T-helper 1 cell treated with Interleukin-12 subunit alpha and Interleukin-12 subunit beta and Interleukin-4 antibody, amounts not matched to agents 30 ng/mL and 1 ng/mL, for 36 hours (primary cell): ENCODE measurements at regions not wholly inside any gene's neighbourhood (a gene's known extent, or its start where the extent isn't known, plus 50 kb on each side); places are given as distances from the start of the nearest gene placed in this dataset.
"Not testable (repeated sequence)": the region's sequence is repeated elsewhere in the genome, so short reads cannot be mapped to it uniquely, and the experiment has no call there.

Experiments used
- intact Hi-C: fragments of 100-400 bp; cut with micrococcal nuclease; formaldehyde crosslinking; loops from one replicate; pipeline ENCODE4 v1.15.1; 2024

- intact Hi-C loops: not testable (repeated sequence)
These were observed 1281.3 kb upstream of the TMEM132C start for GRCh38 chr12:126985663-126986062.

GRCh38 chr12:126989532-126989931, 1277.4 kb upstream of the TMEM132C start:
- intact Hi-C loops: no loop called here

DNA sequence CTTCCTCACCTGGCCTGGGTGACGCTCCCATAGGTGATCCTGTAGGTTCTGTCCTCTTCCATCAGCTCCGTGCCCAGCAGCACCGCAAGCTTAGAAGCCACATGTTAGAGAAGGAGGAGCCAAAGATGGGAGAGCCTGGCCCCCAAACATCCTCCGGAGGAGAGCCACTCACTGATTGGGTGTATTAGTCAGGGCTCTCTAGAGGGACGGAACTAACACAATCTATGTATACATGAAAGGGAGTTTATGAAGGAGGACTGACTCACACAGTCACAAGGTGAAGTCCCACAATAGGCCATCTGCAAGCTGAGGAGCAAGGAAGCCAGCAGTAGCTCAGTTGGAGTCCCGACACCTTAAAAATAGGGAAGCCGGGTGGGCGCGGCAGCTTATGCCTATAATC, 1273.1 kb upstream of the TMEM132C start:
- intact Hi-C loops: no loop called here

- intact Hi-C loops: no loop called here
These were observed 1272.4 kb upstream of the TMEM132C start for GRCh38 chr12:126994599-126994998.

DNA sequence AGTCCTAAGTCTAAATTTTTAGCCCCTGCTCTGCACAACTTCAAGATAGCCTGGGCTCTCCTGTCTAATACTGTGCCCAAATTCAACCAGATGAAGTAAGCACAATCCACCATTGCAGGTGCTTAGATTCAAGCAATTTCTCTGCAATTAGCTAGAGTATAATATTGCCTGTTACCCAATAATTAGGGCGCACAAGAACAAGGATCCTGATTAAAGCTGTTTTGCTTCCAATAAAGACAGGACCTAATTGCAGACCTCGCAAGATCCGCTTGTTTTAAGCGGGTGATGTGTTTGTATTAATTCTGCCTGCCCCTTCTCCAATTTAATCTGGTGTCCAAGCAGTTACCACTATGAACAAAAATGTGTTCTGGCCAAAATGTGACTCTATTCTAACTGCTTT, 1268.9 kb upstream of the TMEM132C start:
- intact Hi-C loops: no loop called here

DNA sequence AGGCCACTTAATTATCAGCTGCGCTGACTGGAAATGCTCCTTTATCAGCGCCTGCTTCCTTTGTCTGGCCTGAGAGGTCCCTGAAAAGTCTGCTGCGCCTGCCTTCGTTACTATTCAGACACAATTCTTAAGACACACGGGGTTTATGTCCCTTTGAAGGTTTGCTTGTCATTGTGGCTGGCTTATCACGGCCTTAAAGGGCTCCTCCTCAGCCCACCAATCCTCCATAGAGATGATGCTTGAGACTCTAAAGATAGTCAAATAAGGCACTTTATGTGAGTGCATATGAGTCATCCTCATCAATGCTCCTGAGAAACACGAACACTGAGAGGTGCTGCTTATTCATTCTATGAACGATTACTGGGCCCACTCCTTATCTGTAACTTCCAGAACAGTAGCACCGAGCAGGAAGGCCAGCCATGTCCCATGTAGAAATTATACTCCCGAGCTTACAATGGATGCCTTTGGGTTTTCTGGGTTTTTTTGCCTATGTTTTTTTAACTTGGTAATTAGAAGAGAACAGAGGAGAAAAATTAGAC, 1268.2 kb upstream of the TMEM132C start:
- intact Hi-C loops: no loop called here

DNA sequence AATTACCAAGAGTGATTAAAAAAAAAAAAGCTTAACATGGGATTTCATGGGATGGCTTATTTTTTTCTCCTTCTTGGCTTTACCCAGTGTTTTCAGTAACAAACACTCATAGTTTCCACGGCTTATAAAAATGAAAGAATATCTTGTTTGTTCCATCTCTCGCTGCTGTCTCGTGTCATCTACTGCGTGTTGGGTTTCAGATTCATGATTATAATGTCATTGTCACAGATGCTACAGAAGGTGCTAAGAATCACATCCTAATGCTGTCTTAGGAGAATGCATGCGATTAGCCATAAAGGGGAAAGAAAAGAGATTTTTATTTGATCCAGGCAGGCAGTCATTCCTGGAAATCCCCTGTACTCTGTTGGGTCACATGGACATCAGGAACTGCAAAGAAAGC, 1267.6 kb upstream of the TMEM132C start:
- intact Hi-C loops: no loop called here

- intact Hi-C loops: no loop called here
These were observed 1261.6 kb upstream of the TMEM132C start for GRCh38 chr12:127005406-127005805.

DNA sequence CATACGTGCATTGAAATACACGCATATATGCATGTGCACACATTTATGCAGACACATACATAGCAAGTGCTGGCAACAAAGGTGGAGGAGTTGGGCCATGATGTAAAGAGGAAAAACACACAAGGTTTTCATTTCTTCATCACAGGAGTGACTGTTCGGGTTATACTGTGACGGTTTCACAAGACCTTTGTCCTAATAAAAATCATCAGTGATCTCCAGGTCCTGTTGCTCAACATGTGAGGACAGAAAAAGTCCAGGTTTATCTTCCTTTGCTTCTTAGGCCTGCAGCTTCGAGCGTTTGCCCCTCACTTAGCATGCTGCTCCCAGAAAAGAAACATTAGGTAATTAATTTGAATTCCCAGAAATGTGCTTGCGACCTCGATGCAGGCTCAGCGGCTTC, 1260.0 kb upstream of the TMEM132C start:
- intact Hi-C loops: no loop called here

GRCh38 chr12:127008755-127009403, 1258.1 kb upstream of the TMEM132C start:
- intact Hi-C loops: no loop called here

- intact Hi-C loops: loop anchor here (10.0 kb wide), 1 partner anchor 827 kb away; no protein-coding TSS in a partner anchor
These were observed 1254.9 kb upstream of the TMEM132C start for GRCh38 chr12:127012109-127012508.

DNA sequence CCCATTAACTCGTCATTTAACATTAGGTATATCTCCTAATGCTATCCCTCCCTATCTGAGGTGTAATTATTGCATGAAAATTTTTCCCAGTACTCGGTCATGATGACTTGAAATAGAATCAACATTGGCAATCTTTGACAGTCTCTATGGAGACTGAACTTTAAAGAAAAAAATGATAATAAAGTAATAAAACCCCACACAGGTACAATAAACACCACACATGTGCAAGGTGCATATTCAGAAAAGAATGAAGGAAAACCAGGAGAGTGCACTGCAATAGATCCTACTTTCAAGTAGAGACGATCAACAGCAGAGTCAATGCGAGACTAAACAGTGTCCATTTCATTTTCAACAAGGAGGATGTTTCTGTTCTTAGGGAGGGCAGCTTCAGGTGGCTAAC, 1253.8 kb upstream of the TMEM132C start:
- intact Hi-C loops: loop anchor here (10.0 kb wide), 1 partner anchor 828 kb away; no protein-coding TSS in a partner anchor

GRCh38 chr12:127014079-127014478, 1252.9 kb upstream of the TMEM132C start:
- intact Hi-C loops: loop anchor here (10.0 kb wide), 1 partner anchor 829 kb away; no protein-coding TSS in a partner anchor

- intact Hi-C loops: no loop called here
These were observed 1242.2 kb upstream of the TMEM132C start for GRCh38 chr12:127024791-127025190.

GRCh38 chr12:127025545-127025944, 1241.4 kb upstream of the TMEM132C start:
- intact Hi-C loops: no loop called here

GRCh38 chr12:127035011-127035879, 1231.7 kb upstream of the TMEM132C start:
- intact Hi-C loops: no loop called here

- intact Hi-C loops: no loop called here
These were observed 1228.8 kb upstream of the TMEM132C start for GRCh38 chr12:127038152-127038551.

DNA sequence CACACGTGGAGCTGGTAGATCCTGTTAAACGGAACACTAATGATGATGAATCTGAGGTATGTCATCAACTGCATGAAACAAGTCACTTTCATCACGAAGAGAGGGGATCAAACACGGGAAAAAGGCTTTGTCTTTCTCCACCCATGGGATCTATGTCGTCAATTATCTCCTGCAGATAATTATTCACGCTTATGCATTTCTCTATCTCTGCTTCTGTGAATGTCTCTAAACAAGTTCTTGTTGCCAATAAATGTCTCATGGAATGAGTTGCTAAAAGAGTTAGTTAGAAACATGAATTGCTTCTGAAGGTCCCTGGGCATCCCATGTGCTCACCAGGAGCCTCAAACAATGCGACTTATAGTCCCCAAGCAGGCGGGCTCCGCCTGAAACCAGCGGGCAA, 1228.2 kb upstream of the TMEM132C start:
- intact Hi-C loops: no loop called here

DNA sequence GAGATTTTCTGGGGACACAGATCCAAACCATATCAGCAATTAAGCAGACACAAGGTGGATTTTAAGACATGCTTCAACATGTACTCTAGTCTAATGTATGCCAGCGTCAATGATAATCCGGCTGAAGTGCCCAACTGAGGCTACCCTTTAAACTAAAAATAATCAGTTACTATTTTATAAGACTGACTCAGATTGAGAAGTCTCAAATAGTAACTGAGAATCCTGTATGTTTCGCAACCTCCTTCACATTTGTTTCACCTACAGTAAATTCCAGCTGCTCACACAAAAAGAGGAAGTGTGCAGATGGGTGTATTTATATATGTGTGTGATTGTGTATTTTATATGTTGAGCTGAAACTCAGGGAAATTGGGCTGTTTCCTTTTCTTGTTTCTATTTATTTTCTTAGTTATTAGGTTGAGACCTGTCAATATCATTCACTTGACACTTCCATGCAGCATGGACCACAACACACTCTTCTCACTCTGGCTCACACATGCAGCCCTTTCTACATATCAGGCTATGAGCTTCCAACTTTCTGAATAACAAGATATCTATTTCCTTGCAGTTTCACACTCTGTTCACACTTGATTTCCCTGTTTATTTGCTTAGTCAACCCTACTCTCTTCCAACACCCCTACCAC, 1224.9 kb upstream of the TMEM132C start:
- intact Hi-C loops: no loop called here

GRCh38 chr12:127043731-127044130, 1223.2 kb upstream of the TMEM132C start:
- intact Hi-C loops: no loop called here

DNA sequence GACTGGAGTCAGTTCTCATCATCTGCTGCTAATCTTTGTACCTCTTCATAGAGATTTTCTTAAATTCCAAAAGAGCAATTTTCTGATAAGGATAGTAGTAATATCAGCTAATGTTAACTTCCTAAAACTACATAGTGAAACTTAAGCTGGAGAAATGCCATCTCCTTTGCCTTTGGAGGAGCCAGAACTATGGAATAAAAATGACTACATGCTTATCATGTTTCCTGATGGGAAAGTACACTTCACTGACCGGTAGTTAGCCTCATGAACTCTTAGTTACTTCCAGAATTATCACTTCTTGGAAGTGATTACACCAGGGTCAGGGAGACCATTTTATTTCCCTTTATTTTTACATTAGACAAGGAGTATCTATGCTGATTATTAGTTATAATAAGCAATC, 1222.1 kb upstream of the TMEM132C start:
- intact Hi-C loops: no loop called here

GRCh38 chr12:127046467-127046866, 1220.5 kb upstream of the TMEM132C start:
- intact Hi-C loops: no loop called here
